Nephron (organoid): ENCODE measurements at regions not wholly inside any gene's neighbourhood (a gene's known extent, or its start where the extent isn't known, plus 50 kb on each side); places are given as distances from the start of the nearest gene placed in this dataset.

Experiments
- H3K27ac Mint-ChIP-seq, 3 experiments: 2 replicates each; pipeline ENCODE4 v1.8.0; 2020; ENCODE audit warnings: mixed read lengths in 3 of 3, mild to moderate bottlenecking in 2 of 3, moderate library complexity in 1 of 3
- H3K27me3 Mint-ChIP-seq: 2 replicates; pipeline ENCODE4 v1.8.0; 2021; ENCODE audit warnings: low read depth, mild to moderate bottlenecking, moderate library complexity, mixed read lengths
- H3K36me3 Mint-ChIP-seq: 2 replicates; pipeline ENCODE4 v1.8.0; 2020; ENCODE audit warnings: low read depth, mixed read lengths
- H3K4me1 Mint-ChIP-seq: 2 replicates; pipeline ENCODE4 v1.8.0; 2020; ENCODE audit warnings: mixed read lengths
- H3K4me3 Mint-ChIP-seq, 3 experiments: 2 replicates each; pipeline ENCODE4 v1.8.0; 2020; ENCODE audit warnings: mild to moderate bottlenecking in 3 of 3, mixed read lengths in 3 of 3, moderate library complexity in 2 of 3
- H3K9me3 Mint-ChIP-seq: 2 replicates; pipeline ENCODE4 v1.8.0; 2020; ENCODE audit warnings: mixed read lengths
- TF ChIP-seq, protein P1 (sequence below), 3 experiments: fragments of 200-600 bp; sonication (generic); IDR thresholded peaks; one replicate each; pipeline ENCODE4 v1.5.0; 2021; ENCODE audit warnings: antibody characterized with exemption in 3 of 3; ENCODE audit not compliant: unreplicated experiment in 3 of 3

DNA sequence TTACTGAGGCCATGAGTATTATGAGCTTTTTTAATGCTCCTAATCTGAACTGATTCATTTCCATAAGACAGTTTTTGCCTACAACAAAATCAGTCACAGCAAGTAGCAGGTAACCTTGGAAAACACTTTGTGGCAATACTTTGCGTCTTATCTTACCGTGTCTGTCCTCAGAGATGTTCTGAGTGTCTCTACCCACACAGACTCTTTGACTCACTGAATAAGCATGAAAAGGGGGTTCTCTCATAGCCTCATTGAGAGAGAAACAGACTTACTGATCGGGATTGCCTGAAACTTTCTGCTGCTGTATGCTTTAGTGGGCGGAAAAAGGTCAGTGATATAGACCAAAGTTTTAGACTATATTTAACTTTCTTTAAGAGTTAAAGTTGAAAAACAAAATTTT lies 92.6 kb downstream of the MYL12B start:
- TF ChIP-seq, protein P1, sequence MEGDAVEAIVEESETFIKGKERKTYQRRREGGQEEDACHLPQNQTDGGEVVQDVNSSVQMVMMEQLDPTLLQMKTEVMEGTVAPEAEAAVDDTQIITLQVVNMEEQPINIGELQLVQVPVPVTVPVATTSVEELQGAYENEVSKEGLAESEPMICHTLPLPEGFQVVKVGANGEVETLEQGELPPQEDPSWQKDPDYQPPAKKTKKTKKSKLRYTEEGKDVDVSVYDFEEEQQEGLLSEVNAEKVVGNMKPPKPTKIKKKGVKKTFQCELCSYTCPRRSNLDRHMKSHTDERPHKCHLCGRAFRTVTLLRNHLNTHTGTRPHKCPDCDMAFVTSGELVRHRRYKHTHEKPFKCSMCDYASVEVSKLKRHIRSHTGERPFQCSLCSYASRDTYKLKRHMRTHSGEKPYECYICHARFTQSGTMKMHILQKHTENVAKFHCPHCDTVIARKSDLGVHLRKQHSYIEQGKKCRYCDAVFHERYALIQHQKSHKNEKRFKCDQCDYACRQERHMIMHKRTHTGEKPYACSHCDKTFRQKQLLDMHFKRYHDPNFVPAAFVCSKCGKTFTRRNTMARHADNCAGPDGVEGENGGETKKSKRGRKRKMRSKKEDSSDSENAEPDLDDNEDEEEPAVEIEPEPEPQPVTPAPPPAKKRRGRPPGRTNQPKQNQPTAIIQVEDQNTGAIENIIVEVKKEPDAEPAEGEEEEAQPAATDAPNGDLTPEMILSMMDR (IDR thresholded peaks at IDR 0.05; ENCODE audit: unreplicated experiment in 3 of 3), result no peak
- Mint-ChIP-seq H3K27me3 (peaks cover 4% of the 10 kb centered on the region), H3K4me3 (no peak overlapping the region), H3K27ac (no peak overlapping the region), H3K36me3 (no peaks in the 10 kb centered on the region), H3K9me3 (peaks cover 2% of the 10 kb centered on the region), H3K4me1 (no peaks in the 10 kb centered on the region)

DNA sequence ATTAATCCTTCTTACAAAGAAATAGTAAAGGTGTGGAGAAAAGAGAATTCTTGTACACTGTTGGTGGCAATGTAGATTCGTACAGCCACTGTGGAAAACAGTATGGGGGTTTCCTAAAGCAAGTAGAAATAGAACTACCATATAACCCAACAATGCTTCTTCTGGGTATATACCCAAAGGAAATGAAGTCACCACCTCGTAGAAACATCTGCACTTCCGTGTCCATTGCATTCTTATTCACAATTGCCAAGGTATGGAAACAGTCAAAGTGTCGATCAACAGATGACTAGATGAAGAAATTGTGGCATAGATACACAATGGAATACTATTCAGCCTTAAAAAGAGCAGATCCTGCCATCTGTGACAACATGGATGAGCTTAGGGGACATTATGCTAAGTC lies 93.4 kb upstream of the TGIF1 start:
- Mint-ChIP-seq H3K4me3 (no peak overlapping the region), H3K4me1 (no peaks in the 10 kb centered on the region), H3K9me3 (peaks cover 2% of the 10 kb centered on the region), H3K27me3 (no peaks in the 10 kb centered on the region), H3K36me3 (no peaks in the 10 kb centered on the region), H3K27ac (no peak overlapping the region)
- TF ChIP-seq, protein P1 (IDR thresholded peaks at IDR 0.05; ENCODE audit: unreplicated experiment in 3 of 3), result no peak

DNA sequence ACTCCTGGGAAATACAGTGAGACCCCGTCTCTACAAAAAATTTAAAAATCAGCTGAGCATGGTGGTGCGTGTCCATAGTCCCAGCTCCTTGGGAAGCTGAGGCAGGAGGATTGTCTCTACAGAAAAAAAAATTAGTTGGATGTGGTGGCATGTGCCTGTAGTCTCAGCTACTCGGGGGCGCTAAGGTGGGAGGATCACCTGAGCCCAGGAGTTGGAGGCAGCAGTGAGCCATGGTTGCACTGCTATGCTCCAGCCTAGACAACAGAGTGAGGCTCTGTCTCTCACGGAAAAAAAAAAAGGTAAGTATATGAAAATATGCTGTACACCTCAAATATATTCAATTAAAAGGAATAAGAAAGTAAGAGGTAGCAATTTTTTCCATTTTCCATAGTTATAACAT lies 92.5 kb upstream of the TGIF1 start:
- no peak overlapping the region for H3K4me3 Mint-ChIP-seq
- no peaks in the 10 kb centered on the region for H3K27me3 Mint-ChIP-seq
- H3K36me3 Mint-ChIP-seq, result no peaks in the 10 kb centered on the region
- TF ChIP-seq, protein P1 (IDR thresholded peaks at IDR 0.05; ENCODE audit: unreplicated experiment in 3 of 3), result no peak
- H3K27ac Mint-ChIP-seq, result no peak overlapping the region
- H3K4me1 Mint-ChIP-seq, result no peaks in the 10 kb centered on the region
- peaks cover 2% of the 10 kb centered on the region for H3K9me3 Mint-ChIP-seq

DNA sequence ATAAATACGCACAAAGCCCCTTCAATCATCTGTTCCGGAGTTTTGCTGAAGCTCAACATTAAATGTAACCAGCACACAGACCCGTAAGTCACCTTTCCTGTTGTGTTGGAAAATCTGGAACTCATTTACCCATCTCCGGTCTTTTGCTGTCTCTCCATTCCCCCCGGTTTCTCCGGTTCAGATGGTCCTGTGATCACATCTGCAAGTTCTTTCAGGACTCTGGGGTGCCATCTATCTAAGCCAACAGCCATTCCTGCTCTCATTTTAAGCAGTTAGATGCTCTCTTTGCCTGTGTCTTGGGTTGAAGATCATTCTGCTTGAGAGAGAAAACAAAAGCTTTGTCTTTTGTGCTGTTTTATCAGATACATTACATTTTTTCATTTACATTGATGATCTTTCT lies 91.7 kb upstream of the TGIF1 start:
- H3K27me3 Mint-ChIP-seq, result no peaks in the 10 kb centered on the region
- H3K9me3 Mint-ChIP-seq, result peaks cover 2% of the 10 kb centered on the region
- H3K4me3 Mint-ChIP-seq, result peak overlapping the region in 1 of 3 experiments; percentile 12
- TF ChIP-seq, protein P1 (IDR thresholded peaks at IDR 0.05; ENCODE audit: unreplicated experiment in 3 of 3), result no peak
- no peaks in the 10 kb centered on the region for H3K4me1 Mint-ChIP-seq
- no peaks in the 10 kb centered on the region for H3K36me3 Mint-ChIP-seq
- H3K27ac Mint-ChIP-seq, result peak overlapping the region in 2 of 3 experiments; percentile 20 to 72

DNA sequence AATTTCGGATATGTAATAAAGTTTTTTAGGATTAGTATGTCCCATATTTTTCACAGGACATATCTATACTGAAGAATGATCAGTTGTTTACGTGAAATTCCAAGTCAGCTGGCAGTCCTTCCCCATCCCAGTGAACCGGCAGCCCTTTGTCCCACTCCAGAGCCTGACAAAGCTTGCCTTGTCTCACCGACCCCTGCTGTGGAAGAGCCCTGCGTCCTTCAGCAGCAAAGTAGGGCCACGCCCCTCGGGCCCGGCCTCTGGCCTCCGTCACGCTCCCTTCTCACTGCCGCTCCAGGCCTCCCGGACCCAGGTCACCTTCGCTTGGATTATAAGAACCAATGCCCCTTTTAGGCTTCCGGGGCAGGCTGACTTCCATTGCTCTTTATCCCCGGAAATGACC lies 89.8 kb upstream of the TGIF1 start:
- no peak overlapping the region for H3K27ac Mint-ChIP-seq
- TF ChIP-seq, protein P1 (IDR thresholded peaks at IDR 0.05; ENCODE audit: unreplicated experiment in 3 of 3), result no peak
- H3K4me1 Mint-ChIP-seq, result no peaks in the 10 kb centered on the region
- no peaks in the 10 kb centered on the region for H3K27me3 Mint-ChIP-seq
- H3K4me3 Mint-ChIP-seq, result no peak overlapping the region
- no peaks in the 10 kb centered on the region for H3K36me3 Mint-ChIP-seq
- no peaks in the 10 kb centered on the region for H3K9me3 Mint-ChIP-seq

DNA sequence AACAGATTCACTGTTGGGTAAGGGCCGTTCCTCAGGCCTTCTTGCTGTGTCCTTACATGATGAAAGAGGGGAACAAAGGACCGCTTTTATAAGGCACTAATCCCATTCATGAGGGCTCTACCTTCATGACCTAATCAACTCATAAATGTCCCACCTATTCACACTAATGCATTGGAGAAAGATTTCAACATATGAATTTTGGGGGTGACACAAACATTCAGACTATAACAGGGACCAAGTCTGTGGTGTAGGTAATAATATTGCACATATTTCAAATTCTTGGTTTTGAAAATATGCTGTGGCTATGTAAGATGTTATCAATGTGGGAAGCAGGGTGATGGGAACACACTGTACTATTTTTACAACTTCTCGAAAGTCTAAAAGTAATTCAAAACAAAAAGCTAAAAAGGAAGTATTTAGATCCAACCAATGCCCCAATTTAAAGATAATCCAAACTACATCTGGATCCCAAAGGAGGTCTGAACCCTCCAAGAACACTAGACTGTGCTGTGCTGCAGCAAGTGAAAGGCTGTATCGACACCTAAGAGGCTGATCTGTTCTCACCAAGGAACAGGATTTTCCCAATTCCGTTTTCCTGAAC lies 82.4 kb upstream of the TGIF1 start:
- TF ChIP-seq, protein P1 (IDR thresholded peaks at IDR 0.05; ENCODE audit: unreplicated experiment in 3 of 3), result no peak
- H3K4me1 Mint-ChIP-seq, result peaks cover 8% of the 10 kb centered on the region
- peak overlapping the region in 1 of 3 experiments; percentile 65 for H3K27ac Mint-ChIP-seq
- H3K4me3 Mint-ChIP-seq, result no peak overlapping the region
- no peaks in the 10 kb centered on the region for H3K27me3 Mint-ChIP-seq
- H3K36me3 Mint-ChIP-seq, result no peaks in the 10 kb centered on the region
- H3K9me3 Mint-ChIP-seq, result no peaks in the 10 kb centered on the region
